Lung (tissue), 11 donors: ENCODE measurements at regions not wholly inside any gene's neighbourhood (a gene's known extent, or its start where the extent isn't known, plus 50 kb on each side); places are given as distances from the start of the nearest gene placed in this dataset.

Experiments
- ATAC-seq: fragments of 200-7000 bp; cut with Tn5 transposase; one replicate; pipeline ENCODE4 v1.9.1; 2020; ENCODE audit warnings: moderate number of reproducible peaks; ENCODE audit not compliant: insufficient read depth, low FRiP score
- DNase-seq, 3 donors: peaks; one replicate each; pipeline ENCODE4 v3.0.0-alpha.2; 2013 to 2017
- H3K27ac ChIP-seq, 2 donors: one replicate each; pipeline ENCODE4 v1.5.1; 2013; ENCODE audit warnings: mild to moderate bottlenecking in 2 of 2, moderate library complexity in 2 of 2, control low read depth in 1 of 2, inconsistent platforms in 1 of 2, low read depth in 1 of 2, low read length in 1 of 2
- H3K27me3 ChIP-seq, 3 donors: one replicate each; pipeline ENCODE4 v1.5.1; 2013; ENCODE audit warnings: low read length in 2 of 3; ENCODE audit not compliant: control insufficient read depth in 3 of 3, insufficient read depth in 3 of 3
- H3K36me3 ChIP-seq, 4 donors: one replicate each; pipeline ENCODE4 v1.5.1; 2013; ENCODE audit warnings: low read length in 4 of 4, mild to moderate bottlenecking in 1 of 4, moderate library complexity in 1 of 4; ENCODE audit not compliant: control insufficient read depth in 4 of 4, insufficient read depth in 4 of 4
- H3K4me1 ChIP-seq, 5 donors: one replicate each; pipeline ENCODE4 v1.5.1; 2013; ENCODE audit warnings: low read length in 5 of 5, mild to moderate bottlenecking in 2 of 5, moderate library complexity in 1 of 5; ENCODE audit not compliant: control insufficient read depth in 5 of 5, insufficient read depth in 5 of 5
- H3K4me3 ChIP-seq: one replicate; pipeline ENCODE4 v1.5.1; 2013; ENCODE audit warnings: mild to moderate bottlenecking, control low read depth, moderate library complexity
- H3K9ac ChIP-seq, 2 donors: one replicate each; pipeline ENCODE4 v1.5.1; 2013; ENCODE audit warnings: low read length in 2 of 2, control low read depth in 1 of 2; ENCODE audit not compliant: insufficient read depth in 1 of 2
- H3K9me3 ChIP-seq, 4 donors: one replicate each; pipeline ENCODE4 v1.5.1; 2013; ENCODE audit warnings: low read length in 3 of 4, mild to moderate bottlenecking in 1 of 4, moderate library complexity in 1 of 4; ENCODE audit not compliant: control insufficient read depth in 4 of 4, insufficient read depth in 3 of 4
- WGBS, 2 donors: extraction: QIAGEN DNeasy Blood & Tissue Kit; methylation state at CpG; one replicate each; pipeline ENCODE4 v1.1.7; 2013; 5-methylcytosine and 5-hydroxymethylcytosine counted together
- TF ChIP-seq, protein P1 (sequence below): IDR thresholded peaks from 2 replicates; pipeline ENCODE4 v1.5.1; 2012; ENCODE audit warnings: mild to moderate bottlenecking; ENCODE audit errors: control extremely low read depth, extremely low read depth
- donor health status: control.
- donor health status: control.
- donor health status: Bipolar disorder and iron deficiency.
- donor health status: healthy.
- donor health status: DM: yes; HTN: yes; CAD: no.

GRCh38 chr2:228720895-228721294 is 539.4 kb upstream of the SPHKAP start:
- Histone ChIP-seq H3K9ac (no peak overlapping the region), H3K4me3 (no peak overlapping the region), H3K9me3 (no peaks in the 10 kb centered on the region), H3K36me3 (no peaks in the 10 kb centered on the region), H3K4me1 (no peaks in the 10 kb centered on the region), H3K27me3 (no peaks in the 10 kb centered on the region), H3K27ac (no peak overlapping the region)
- no peak for ATAC-seq
- DNase-seq = no peak
- TF ChIP-seq, protein P1, sequence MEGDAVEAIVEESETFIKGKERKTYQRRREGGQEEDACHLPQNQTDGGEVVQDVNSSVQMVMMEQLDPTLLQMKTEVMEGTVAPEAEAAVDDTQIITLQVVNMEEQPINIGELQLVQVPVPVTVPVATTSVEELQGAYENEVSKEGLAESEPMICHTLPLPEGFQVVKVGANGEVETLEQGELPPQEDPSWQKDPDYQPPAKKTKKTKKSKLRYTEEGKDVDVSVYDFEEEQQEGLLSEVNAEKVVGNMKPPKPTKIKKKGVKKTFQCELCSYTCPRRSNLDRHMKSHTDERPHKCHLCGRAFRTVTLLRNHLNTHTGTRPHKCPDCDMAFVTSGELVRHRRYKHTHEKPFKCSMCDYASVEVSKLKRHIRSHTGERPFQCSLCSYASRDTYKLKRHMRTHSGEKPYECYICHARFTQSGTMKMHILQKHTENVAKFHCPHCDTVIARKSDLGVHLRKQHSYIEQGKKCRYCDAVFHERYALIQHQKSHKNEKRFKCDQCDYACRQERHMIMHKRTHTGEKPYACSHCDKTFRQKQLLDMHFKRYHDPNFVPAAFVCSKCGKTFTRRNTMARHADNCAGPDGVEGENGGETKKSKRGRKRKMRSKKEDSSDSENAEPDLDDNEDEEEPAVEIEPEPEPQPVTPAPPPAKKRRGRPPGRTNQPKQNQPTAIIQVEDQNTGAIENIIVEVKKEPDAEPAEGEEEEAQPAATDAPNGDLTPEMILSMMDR = no peak
- WGBS, 2 donors = 95 to 97% methylated on average over 1 of the region's 1 CpG

DNA sequence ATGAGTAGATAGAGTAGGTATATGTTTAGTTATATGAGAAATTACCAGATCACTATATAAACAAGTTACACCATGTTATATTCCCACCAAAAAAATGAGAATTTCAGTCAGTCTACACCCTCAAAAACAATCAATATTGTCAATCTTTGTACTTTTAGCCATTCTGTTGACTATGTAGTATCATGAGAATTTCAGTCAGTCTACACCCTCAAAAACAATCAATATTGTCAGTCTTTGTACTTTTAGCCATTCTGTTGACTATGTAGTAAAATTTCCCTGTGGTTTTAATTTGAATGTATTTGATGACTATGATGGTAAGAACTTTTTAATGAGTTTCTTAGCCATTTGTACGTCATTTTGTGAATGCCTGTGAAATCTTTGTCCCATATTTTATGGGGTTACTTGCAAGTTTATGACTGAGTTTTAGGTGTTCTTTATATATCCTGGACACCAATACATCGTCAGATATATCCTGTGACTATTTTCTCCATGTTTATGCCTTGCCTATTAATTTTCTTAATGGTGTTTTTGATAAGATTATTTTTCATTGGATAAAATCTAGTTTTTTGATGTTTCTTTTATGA is 528.4 kb upstream of the SPHKAP start:
- Histone ChIP-seq H3K27me3 (no peaks in the 10 kb centered on the region), H3K27ac (no peak overlapping the region), H3K4me3 (no peak overlapping the region), H3K9me3 (no peaks in the 10 kb centered on the region), H3K4me1 (no peaks in the 10 kb centered on the region), H3K9ac (no peak overlapping the region), H3K36me3 (no peaks in the 10 kb centered on the region)
- WGBS, 2 donors = 80 to 94% methylated on average over 2 of the region's 2 CpGs
- ATAC-seq (no peak), DNase-seq (no peak)
- TF ChIP-seq, protein P1 = no peak

DNA sequence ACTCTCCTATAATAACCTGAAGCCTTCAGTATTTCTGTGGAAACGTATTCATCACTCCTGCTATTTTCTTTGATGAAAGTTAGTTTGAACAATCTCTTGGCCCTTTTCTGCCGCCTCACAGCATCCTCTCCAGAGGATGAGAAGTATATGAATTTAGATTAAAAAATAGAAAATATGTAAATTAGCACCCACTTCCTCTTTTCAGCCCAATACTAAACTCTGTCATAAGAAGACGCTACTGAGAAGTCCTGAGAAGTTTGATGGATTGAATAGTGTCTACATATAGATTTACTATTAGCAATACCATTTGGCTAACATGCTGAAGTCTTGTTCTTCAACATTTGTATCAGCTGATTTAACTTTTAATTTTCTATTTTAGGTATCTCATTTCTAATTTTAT is 526.4 kb upstream of the SPHKAP start:
- DNase-seq (no peak), ATAC-seq (no peak)
- Histone ChIP-seq H3K27me3 (no peaks in the 10 kb centered on the region), H3K4me3 (no peak overlapping the region), H3K36me3 (no peaks in the 10 kb centered on the region), H3K9ac (no peak overlapping the region), H3K9me3 (no peaks in the 10 kb centered on the region), H3K4me1 (peaks cover 0 to 3% (median 0%) of the 10 kb centered on the region in 5 donors), H3K27ac (no peak overlapping the region)
- 90 to 92% methylated on average over 3 of the region's 3 CpGs for WGBS, 2 donors
- TF ChIP-seq, protein P1 = no peak

GRCh38 chr2:228705318-228705717 is 523.8 kb upstream of the SPHKAP start:
- no peak overlapping the region for H3K9ac ChIP-seq
- 43 to 48% methylated on average over 4 of the region's 4 CpGs for WGBS, 2 donors
- no peak overlapping the region for H3K27ac ChIP-seq
- DNase-seq (no peak), ATAC-seq (no peak)
- no peaks in the 10 kb centered on the region for H3K36me3 ChIP-seq
- H3K4me1 ChIP-seq = peaks cover 0 to 3% (median 0%) of the 10 kb centered on the region in 5 donors
- TF ChIP-seq, protein P1 = no peak
- no peak overlapping the region for H3K4me3 ChIP-seq
- H3K27me3 ChIP-seq = no peaks in the 10 kb centered on the region
- no peaks in the 10 kb centered on the region for H3K9me3 ChIP-seq
